H1 (cell line): ENCODE measurements at regions not wholly inside any gene's neighbourhood (a gene's known extent, or its start where the extent isn't known, plus 50 kb on each side); places are given as distances from the start of the nearest gene placed in this dataset.

Source experiments
- CTBP2 ChIP-seq: IDR thresholded peaks from 2 replicates; pipeline ENCODE4 v1.7.0; 2011; ENCODE audit warnings: borderline replicate concordance, mild to moderate bottlenecking, moderate library complexity, mixed read lengths, low read length; ENCODE audit not compliant: insufficient read depth, insufficient read length
- TF ChIP-seq, protein P1 (sequence below): fragments of 300-600 bp; sonication (generic); IDR thresholded peaks from 2 replicates; pipeline ENCODE4 v1.7.1; 2012; ENCODE audit warnings: low read length, moderate library complexity, mild to moderate bottlenecking, inconsistent platforms; ENCODE audit not compliant: insufficient replicate concordance

DNA sequence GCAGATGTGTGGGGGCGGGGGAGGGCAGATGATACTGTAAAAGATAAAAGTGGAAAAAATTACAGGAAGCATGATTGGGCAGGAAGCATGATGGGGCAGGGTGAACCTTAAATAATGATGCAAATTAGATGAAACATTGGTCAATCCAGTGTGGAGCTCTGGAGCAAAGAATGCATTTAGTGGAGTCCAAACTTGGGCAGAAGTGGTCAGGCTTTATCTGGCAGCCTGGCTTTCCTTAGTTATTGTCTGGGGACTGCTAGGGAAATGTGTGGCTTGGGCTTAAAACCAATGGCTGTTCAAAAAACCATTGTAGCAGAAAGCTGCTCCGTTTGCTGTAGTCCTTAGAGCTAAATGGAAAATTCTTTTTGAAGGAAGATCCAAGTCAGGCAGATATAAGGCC is 1077.3 kb upstream of the MIR17HG start (continued):
- no peak for TF ChIP-seq CTBP2
- TF ChIP-seq, protein P1, sequence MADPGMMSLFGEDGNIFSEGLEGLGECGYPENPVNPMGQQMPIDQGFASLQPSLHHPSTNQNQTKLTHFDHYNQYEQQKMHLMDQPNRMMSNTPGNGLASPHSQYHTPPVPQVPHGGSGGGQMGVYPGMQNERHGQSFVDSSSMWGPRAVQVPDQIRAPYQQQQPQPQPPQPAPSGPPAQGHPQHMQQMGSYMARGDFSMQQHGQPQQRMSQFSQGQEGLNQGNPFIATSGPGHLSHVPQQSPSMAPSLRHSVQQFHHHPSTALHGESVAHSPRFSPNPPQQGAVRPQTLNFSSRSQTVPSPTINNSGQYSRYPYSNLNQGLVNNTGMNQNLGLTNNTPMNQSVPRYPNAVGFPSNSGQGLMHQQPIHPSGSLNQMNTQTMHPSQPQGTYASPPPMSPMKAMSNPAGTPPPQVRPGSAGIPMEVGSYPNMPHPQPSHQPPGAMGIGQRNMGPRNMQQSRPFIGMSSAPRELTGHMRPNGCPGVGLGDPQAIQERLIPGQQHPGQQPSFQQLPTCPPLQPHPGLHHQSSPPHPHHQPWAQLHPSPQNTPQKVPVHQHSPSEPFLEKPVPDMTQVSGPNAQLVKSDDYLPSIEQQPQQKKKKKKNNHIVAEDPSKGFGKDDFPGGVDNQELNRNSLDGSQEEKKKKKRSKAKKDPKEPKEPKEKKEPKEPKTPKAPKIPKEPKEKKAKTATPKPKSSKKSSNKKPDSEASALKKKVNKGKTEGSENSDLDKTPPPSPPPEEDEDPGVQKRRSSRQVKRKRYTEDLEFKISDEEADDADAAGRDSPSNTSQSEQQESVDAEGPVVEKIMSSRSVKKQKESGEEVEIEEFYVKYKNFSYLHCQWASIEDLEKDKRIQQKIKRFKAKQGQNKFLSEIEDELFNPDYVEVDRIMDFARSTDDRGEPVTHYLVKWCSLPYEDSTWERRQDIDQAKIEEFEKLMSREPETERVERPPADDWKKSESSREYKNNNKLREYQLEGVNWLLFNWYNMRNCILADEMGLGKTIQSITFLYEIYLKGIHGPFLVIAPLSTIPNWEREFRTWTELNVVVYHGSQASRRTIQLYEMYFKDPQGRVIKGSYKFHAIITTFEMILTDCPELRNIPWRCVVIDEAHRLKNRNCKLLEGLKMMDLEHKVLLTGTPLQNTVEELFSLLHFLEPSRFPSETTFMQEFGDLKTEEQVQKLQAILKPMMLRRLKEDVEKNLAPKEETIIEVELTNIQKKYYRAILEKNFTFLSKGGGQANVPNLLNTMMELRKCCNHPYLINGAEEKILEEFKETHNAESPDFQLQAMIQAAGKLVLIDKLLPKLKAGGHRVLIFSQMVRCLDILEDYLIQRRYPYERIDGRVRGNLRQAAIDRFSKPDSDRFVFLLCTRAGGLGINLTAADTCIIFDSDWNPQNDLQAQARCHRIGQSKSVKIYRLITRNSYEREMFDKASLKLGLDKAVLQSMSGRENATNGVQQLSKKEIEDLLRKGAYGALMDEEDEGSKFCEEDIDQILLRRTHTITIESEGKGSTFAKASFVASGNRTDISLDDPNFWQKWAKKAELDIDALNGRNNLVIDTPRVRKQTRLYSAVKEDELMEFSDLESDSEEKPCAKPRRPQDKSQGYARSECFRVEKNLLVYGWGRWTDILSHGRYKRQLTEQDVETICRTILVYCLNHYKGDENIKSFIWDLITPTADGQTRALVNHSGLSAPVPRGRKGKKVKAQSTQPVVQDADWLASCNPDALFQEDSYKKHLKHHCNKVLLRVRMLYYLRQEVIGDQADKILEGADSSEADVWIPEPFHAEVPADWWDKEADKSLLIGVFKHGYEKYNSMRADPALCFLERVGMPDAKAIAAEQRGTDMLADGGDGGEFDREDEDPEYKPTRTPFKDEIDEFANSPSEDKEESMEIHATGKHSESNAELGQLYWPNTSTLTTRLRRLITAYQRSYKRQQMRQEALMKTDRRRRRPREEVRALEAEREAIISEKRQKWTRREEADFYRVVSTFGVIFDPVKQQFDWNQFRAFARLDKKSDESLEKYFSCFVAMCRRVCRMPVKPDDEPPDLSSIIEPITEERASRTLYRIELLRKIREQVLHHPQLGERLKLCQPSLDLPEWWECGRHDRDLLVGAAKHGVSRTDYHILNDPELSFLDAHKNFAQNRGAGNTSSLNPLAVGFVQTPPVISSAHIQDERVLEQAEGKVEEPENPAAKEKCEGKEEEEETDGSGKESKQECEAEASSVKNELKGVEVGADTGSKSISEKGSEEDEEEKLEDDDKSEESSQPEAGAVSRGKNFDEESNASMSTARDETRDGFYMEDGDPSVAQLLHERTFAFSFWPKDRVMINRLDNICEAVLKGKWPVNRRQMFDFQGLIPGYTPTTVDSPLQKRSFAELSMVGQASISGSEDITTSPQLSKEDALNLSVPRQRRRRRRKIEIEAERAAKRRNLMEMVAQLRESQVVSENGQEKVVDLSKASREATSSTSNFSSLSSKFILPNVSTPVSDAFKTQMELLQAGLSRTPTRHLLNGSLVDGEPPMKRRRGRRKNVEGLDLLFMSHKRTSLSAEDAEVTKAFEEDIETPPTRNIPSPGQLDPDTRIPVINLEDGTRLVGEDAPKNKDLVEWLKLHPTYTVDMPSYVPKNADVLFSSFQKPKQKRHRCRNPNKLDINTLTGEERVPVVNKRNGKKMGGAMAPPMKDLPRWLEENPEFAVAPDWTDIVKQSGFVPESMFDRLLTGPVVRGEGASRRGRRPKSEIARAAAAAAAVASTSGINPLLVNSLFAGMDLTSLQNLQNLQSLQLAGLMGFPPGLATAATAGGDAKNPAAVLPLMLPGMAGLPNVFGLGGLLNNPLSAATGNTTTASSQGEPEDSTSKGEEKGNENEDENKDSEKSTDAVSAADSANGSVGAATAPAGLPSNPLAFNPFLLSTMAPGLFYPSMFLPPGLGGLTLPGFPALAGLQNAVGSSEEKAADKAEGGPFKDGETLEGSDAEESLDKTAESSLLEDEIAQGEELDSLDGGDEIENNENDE = no peak
- TF ChIP-seq, all 59 proteins: peak for 0
